Erythroblast (primary cell): ENCODE measurements at regions not wholly inside any gene's neighbourhood (a gene's known extent, or its start where the extent isn't known, plus 50 kb on each side); places are given as distances from the start of the nearest gene placed in this dataset.

Source experiments
- DNase-seq, 2 experiments: peaks; one replicate each; lab custom pipeline; 2025; lab: John Stamatoyannopoulos, UW
- GATA1 ChIP-seq: IDR thresholded peaks from 2 replicates; pipeline ENCODE4 v1.6.1; 2011; ENCODE audit warnings: low read depth, mild to moderate bottlenecking, control low read depth, low read length, moderate library complexity
- POLR2A ChIP-seq: IDR thresholded peaks from 2 replicates; pipeline ENCODE4 v1.6.1; 2011; ENCODE audit warnings: mild to moderate bottlenecking, low read length

GRCh38 chr21:29240136-29240535 lies 58.6 kb upstream of the BACH1 start:
- TF ChIP-seq POLR2A (no peak), GATA1 (no peak)
- DNase-seq, result no peak

GRCh38 chr21:29242201-29242600 lies 56.5 kb upstream of the BACH1 start:
- no peak for TF ChIP-seq GATA1
- no peak for TF ChIP-seq POLR2A
- DNase-seq, result no peak

GRCh38 chr21:29243188-29243587 lies 55.5 kb upstream of the BACH1 start:
- TF ChIP-seq POLR2A, result no peak
- TF ChIP-seq GATA1, result no peak
- no peak for DNase-seq

- TF ChIP-seq GATA1 (no peak), POLR2A (no peak)
- DNase-seq, result no peak
Measured at GRCh38 chr21:29245104-29245643, 53.5 kb upstream of the BACH1 start.

- TF ChIP-seq POLR2A (no peak), GATA1 (no peak)
- no peak for DNase-seq
Measured at GRCh38 chr21:29245863-29246262, 52.9 kb upstream of the BACH1 start.

GRCh38 chr21:29246614-29247013 lies 52.1 kb upstream of the BACH1 start:
- DNase-seq, result no peak
- TF ChIP-seq GATA1, result no peak
- no peak for TF ChIP-seq POLR2A

GRCh38 chr21:29248124-29248523 lies 50.6 kb upstream of the BACH1 start:
- TF ChIP-seq POLR2A (no peak), GATA1 (no peak)
- no peak for DNase-seq
